Ovary (tissue), 7 donors: ENCODE measurements at regions not wholly inside any gene's neighbourhood (a gene's known extent, or its start where the extent isn't known, plus 50 kb on each side); places are given as distances from the start of the nearest gene placed in this dataset.
"Not testable (repeated sequence)": the region's sequence is repeated elsewhere in the genome, so short reads cannot be mapped to it uniquely, and the experiment has no call there.

ENCODE experiments used
- DNase-seq, 5 donors: peaks; one replicate each; pipeline ENCODE4 v3.0.0-alpha.2; 2019 to 2020
- H3K27ac ChIP-seq, 2 donors: fragments of 200-600 bp; one replicate each; pipeline versions ENCODE4 v1.5.1 to v1.8.0; 2019 to 2022
- H3K27me3 ChIP-seq: fragments of 200-600 bp; one replicate; pipeline ENCODE4 v1.8.0; 2022
- H3K36me3 ChIP-seq: fragments of 200-600 bp; sonication (generic); one replicate; pipeline ENCODE4 v1.5.1; 2019
- H3K4me1 ChIP-seq: one replicate; pipeline ENCODE4 v1.8.1; 2013; ENCODE audit warnings: mild to moderate bottlenecking, moderate library complexity; ENCODE audit not compliant: insufficient read depth
- H3K4me3 ChIP-seq: fragments of 200-600 bp; sonication (generic); one replicate; pipeline ENCODE4 v1.5.1; 2017
- H3K9me3 ChIP-seq, 2 donors: fragments of 200-600 bp in 1 of 2; sonication (generic) in 1 of 2; one replicate each; pipeline versions ENCODE4 v1.5.1 to v1.8.1; 2013 to 2019; ENCODE audit warnings: mild to moderate bottlenecking in 1 of 2, moderate library complexity in 1 of 2
- EP300 ChIP-seq: sonication (generic); formaldehyde crosslinking; IDR thresholded peaks from one replicate; pipeline ENCODE4 v1.6.1; 2017; ENCODE audit warnings: antibody characterized with exemption
- POLR2A ChIP-seq: fragments of 450-650 bp; IDR thresholded peaks from one replicate; pipeline ENCODE4 v1.6.1; 2017; ENCODE audit warnings: antibody characterized with exemption, mild to moderate bottlenecking, moderate library complexity
- WGBS, 3 donors: extraction: QIAGEN DNeasy Blood & Tissue Kit in 1 of 3; methylation state at CpG; one replicate each; pipeline versions ENCODE4 v1.1.5 to v1.1.7; 2013 to 2017; 5-methylcytosine and 5-hydroxymethylcytosine counted together
- intact Hi-C, 4 donors: fragments of 100-400 bp; cut with DNase I; formaldehyde crosslinking; loops; one replicate each; pipeline versions ENCODE4 v1.11.0 to v1.15.1; 2022 to 2023
- TF ChIP-seq, protein P1 (sequence below), 3 donors: fragments of 450-650 bp in 2 of 3; fragments of 200-600 bp in 1 of 3; IDR thresholded peaks; one replicate each; pipeline versions ENCODE4 v1.5.1 to v1.8.0; 2016 to 2022; ENCODE audit warnings: antibody characterized with exemption in 3 of 3, mild to moderate bottlenecking in 1 of 3
- donor health status: DM: no; HTN: no; CAD: no; lungs with moderate emphysema.
- donor health status: DM: no; HTN: no; CAD: no.
- donor health status: Bipolar disorder and iron deficiency.
- donor health status: DM: no; HTN: no; CAD: no.
- donor health status: DM: yes; HTN: yes; CAD: no.

DNA sequence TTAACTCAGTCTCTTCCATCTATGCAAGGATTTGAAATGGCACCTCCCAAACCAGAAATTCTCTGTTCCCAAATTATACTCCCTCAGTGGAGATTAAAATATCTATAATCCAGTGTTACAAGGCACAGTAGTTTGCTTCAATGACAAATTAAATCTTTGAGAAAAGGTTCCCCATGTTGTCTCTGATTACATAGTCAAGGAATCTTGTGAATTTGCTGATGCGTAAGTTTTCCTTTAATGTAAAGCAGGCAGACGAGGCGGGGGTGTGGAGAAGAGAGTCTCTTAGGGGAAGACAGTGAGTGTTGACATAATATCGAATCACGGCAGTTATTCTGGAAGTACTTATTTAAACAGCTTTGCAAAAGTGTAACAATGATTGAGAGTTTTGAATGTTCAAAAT, 236.4 kb upstream of the RARB start:
- 84 to 89% (median 87%) methylated on average over 5 of the region's 5 CpGs for WGBS, 3 donors
- no peaks in the 10 kb centered on the region for H3K27me3 ChIP-seq
- TF ChIP-seq, protein P1, sequence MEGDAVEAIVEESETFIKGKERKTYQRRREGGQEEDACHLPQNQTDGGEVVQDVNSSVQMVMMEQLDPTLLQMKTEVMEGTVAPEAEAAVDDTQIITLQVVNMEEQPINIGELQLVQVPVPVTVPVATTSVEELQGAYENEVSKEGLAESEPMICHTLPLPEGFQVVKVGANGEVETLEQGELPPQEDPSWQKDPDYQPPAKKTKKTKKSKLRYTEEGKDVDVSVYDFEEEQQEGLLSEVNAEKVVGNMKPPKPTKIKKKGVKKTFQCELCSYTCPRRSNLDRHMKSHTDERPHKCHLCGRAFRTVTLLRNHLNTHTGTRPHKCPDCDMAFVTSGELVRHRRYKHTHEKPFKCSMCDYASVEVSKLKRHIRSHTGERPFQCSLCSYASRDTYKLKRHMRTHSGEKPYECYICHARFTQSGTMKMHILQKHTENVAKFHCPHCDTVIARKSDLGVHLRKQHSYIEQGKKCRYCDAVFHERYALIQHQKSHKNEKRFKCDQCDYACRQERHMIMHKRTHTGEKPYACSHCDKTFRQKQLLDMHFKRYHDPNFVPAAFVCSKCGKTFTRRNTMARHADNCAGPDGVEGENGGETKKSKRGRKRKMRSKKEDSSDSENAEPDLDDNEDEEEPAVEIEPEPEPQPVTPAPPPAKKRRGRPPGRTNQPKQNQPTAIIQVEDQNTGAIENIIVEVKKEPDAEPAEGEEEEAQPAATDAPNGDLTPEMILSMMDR (IDR thresholded peaks at IDR 0.05), result no peak
- TF ChIP-seq EP300 (no peak), POLR2A (no peak)

DNA sequence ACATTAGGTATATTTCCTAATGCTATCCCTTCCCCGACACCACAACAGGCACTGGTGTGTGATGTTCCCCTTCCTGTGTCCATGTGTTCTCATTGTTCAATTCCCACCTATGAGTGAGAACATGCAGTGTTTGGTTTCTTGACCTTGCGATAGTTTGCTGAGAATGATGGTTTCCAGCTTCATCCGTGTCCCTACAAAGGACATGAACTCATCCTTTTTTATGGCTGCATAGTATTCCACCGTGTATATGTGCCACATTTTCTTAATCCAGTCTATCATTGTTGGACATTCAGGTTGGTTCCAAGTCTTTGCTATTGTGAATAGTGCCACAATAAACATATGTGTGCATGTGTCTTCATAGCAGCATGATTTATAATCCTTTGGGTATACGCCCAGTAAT, 228.5 kb upstream of the RARB start:
- DNase-seq, H3K9me3 ChIP-seq, H3K27me3 ChIP-seq, H3K4me1 ChIP-seq, H3K27ac ChIP-seq, H3K36me3 ChIP-seq, H3K4me3 ChIP-seq, intact Hi-C loops: not testable (repeated sequence)
- 82 to 91% (median 86%) methylated on average over 5 of the region's 5 CpGs for WGBS, 3 donors

More for the DNA sequence above, 236.4 kb upstream of the RARB start:
- H3K27ac ChIP-seq, result no peak overlapping the region
- intact Hi-C loops, result no loop called here
- no peak for DNase-seq
- no peak overlapping the region for H3K4me3 ChIP-seq
- H3K9me3 ChIP-seq, result no peaks in the 10 kb centered on the region
- H3K36me3 ChIP-seq, result no peaks in the 10 kb centered on the region
- H3K4me1 ChIP-seq, result no peaks in the 10 kb centered on the region

DNA sequence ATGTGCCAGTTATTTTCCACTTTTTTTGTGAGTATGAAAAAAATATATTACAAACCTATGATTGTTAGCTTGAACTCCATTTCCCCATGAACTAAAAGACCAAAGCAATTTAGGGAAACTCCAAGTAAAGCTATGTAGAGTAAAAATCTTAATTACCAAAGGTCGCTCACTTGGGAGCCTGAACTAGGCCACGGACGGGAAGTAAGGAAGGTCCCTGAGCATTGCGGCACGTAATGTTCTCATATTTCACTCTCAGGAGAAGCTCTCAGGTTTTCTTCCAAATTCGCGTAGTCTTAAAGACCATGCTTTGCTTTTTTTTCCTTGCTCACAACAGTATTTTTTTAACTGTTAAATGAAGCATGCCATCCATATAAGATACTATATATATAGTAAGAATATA, 215.3 kb upstream of the RARB start:
- intact Hi-C loops, result no loop called here
- WGBS, 3 donors, result 73 to 88% (median 85%) methylated on average over 7 of the region's 7 CpGs
- Histone ChIP-seq H3K36me3 (no peaks in the 10 kb centered on the region), H3K27ac (no peak overlapping the region), H3K4me1 (no peaks in the 10 kb centered on the region), H3K27me3 (no peaks in the 10 kb centered on the region), H3K4me3 (no peak overlapping the region), H3K9me3 (no peaks in the 10 kb centered on the region)
- TF ChIP-seq POLR2A (no peak), EP300 (no peak)
- TF ChIP-seq, protein P1 (IDR thresholded peaks at IDR 0.05), result no peak
- DNase-seq, result no peak

DNA sequence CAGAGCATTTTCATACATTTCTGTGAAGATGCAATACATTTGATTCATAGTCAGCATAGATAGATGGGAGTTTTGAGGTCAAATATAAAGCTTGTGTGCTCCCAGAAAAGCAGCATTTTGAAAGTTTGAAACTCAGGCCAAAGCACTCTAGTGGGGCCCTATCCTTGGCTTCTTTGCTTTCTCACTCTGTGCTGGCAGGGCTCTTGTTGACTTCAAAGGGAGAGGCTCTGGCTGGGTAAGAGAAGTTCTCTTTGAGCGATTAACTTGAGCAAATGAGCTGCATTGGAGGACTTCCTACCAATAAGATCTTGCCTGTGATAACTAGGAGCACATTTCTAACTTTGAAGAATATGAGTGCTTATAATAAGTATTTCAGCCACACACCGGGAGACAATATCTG, 214.0 kb upstream of the RARB start:
- no peaks in the 10 kb centered on the region for H3K27me3 ChIP-seq
- H3K4me1 ChIP-seq, result no peaks in the 10 kb centered on the region
- no peak overlapping the region for H3K27ac ChIP-seq
- 64 to 71% (median 70%) methylated on average over 2 of the region's 2 CpGs for WGBS, 3 donors
- DNase-seq, result no peak
- no peak overlapping the region for H3K4me3 ChIP-seq
- intact Hi-C loops, result no loop called here
- no peaks in the 10 kb centered on the region for H3K9me3 ChIP-seq
- H3K36me3 ChIP-seq, result no peaks in the 10 kb centered on the region
- TF ChIP-seq EP300 (no peak), POLR2A (no peak)
- TF ChIP-seq, protein P1 (IDR thresholded peaks at IDR 0.05), result no peak

DNA sequence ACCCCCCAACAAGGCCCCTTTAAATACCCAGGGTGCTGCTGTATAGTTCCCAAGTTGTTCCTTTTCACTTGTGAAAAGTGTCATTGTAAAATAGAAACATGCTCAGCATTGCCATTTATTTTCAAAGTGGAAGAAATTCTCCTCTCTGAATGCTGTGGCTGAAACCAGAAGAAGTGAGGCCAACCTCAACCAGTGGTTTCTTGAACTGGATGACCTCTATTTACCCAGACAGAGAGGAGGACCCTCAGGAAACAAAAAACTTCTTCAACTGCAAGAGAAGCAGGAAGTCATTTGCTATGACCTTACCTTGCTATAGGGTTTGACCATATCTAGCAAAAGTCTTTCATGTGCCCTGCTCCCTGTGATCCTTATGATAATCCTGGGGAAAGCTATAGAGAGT, 209.7 kb upstream of the RARB start:
- Histone ChIP-seq H3K4me3 (no peak overlapping the region), H3K27me3 (no peaks in the 10 kb centered on the region), H3K27ac (no peak overlapping the region), H3K4me1 (no peaks in the 10 kb centered on the region), H3K9me3 (no peaks in the 10 kb centered on the region), H3K36me3 (no peaks in the 10 kb centered on the region)
- intact Hi-C loops, result no loop called here
- TF ChIP-seq EP300, result no peak
- TF ChIP-seq POLR2A, result no peak
- TF ChIP-seq, protein P1 (IDR thresholded peaks at IDR 0.05), result no peak
- no peak for DNase-seq
